ENCODE measurements at regions not wholly inside any gene's neighbourhood (a gene's known extent, or its start where the extent isn't known, plus 50 kb on each side); places are given as distances from the start of the nearest gene placed in this dataset.

- TF ChIP-seq, protein P1, sequence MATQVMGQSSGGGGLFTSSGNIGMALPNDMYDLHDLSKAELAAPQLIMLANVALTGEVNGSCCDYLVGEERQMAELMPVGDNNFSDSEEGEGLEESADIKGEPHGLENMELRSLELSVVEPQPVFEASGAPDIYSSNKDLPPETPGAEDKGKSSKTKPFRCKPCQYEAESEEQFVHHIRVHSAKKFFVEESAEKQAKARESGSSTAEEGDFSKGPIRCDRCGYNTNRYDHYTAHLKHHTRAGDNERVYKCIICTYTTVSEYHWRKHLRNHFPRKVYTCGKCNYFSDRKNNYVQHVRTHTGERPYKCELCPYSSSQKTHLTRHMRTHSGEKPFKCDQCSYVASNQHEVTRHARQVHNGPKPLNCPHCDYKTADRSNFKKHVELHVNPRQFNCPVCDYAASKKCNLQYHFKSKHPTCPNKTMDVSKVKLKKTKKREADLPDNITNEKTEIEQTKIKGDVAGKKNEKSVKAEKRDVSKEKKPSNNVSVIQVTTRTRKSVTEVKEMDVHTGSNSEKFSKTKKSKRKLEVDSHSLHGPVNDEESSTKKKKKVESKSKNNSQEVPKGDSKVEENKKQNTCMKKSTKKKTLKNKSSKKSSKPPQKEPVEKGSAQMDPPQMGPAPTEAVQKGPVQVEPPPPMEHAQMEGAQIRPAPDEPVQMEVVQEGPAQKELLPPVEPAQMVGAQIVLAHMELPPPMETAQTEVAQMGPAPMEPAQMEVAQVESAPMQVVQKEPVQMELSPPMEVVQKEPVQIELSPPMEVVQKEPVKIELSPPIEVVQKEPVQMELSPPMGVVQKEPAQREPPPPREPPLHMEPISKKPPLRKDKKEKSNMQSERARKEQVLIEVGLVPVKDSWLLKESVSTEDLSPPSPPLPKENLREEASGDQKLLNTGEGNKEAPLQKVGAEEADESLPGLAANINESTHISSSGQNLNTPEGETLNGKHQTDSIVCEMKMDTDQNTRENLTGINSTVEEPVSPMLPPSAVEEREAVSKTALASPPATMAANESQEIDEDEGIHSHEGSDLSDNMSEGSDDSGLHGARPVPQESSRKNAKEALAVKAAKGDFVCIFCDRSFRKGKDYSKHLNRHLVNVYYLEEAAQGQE (IDR thresholded peaks at IDR 0.05; ENCODE audit: insufficient read depth in 1 of 2, low read depth in 2 of 2, low read length in 2 of 2), result no peak
- TF ChIP-seq TAF1 (IDR thresholded peaks at IDR 0.05; ENCODE audit: borderline replicate concordance, insufficient read depth, low read length), result no peak
- no peak for TF ChIP-seq SIN3A (IDR thresholded peaks at IDR 0.05; ENCODE audit: borderline replicate concordance, insufficient read depth, low read length)
- no peak for TF ChIP-seq FOXP2 (optimal IDR thresholded peaks at IDR 0.05; ENCODE audit: borderline replicate concordance, extremely low read depth, extremely low read length, insufficient read depth)
- no peak for TF ChIP-seq POLR2AphosphoS5 (IDR thresholded peaks at IDR 0.05; ENCODE audit: low read depth, low read length)
Observed at GRCh38 chr11:90630176-90630575, 407.3 kb upstream of the CHORDC1 start.

GRCh38 chr11:90629229-90629806 lies 406.5 kb upstream of the CHORDC1 start:
- TF ChIP-seq TAF1 (IDR thresholded peaks at IDR 0.05; ENCODE audit: borderline replicate concordance, insufficient read depth, low read length), result no peak
- TF ChIP-seq SIN3A (IDR thresholded peaks at IDR 0.05; ENCODE audit: borderline replicate concordance, insufficient read depth, low read length), result no peak
- no peak for TF ChIP-seq POLR2AphosphoS5 (IDR thresholded peaks at IDR 0.05; ENCODE audit: low read depth, low read length)
- TF ChIP-seq, protein P1 (IDR thresholded peaks at IDR 0.05; ENCODE audit: insufficient read depth in 1 of 2, low read depth in 2 of 2, low read length in 2 of 2), result no peak
- TF ChIP-seq FOXP2 (optimal IDR thresholded peaks at IDR 0.05; ENCODE audit: borderline replicate concordance, extremely low read depth, extremely low read length, insufficient read depth), result no peak

DNA sequence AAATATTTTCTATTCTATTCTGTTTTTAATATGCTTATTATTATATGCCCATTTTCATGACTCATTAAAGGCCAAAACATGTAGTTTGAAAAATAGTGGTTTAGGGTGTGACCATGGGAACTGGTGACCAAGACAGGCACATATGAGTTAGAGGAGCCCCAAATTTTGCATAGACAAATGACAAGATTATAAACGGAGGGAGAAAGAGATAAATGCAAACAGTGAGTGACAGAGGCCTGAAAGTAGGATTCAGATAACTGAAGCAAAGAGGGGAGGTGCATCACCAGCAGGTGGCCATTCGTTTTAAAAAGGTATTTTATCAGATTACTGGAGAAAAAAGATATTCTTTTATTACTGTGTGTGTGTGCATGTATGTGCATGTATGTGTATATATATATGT lies 391.5 kb upstream of the CHORDC1 start:
- no peak for TF ChIP-seq POLR2AphosphoS5 (IDR thresholded peaks at IDR 0.05; ENCODE audit: low read depth, low read length)
- TF ChIP-seq, protein P1 (IDR thresholded peaks at IDR 0.05; ENCODE audit: insufficient read depth in 1 of 2, low read depth in 2 of 2, low read length in 2 of 2), result no peak
- no peak for TF ChIP-seq SIN3A (IDR thresholded peaks at IDR 0.05; ENCODE audit: borderline replicate concordance, insufficient read depth, low read length)
- no peak for TF ChIP-seq TAF1 (IDR thresholded peaks at IDR 0.05; ENCODE audit: borderline replicate concordance, insufficient read depth, low read length)
- no peak for TF ChIP-seq FOXP2 (optimal IDR thresholded peaks at IDR 0.05; ENCODE audit: borderline replicate concordance, extremely low read depth, extremely low read length, insufficient read depth)

DNA sequence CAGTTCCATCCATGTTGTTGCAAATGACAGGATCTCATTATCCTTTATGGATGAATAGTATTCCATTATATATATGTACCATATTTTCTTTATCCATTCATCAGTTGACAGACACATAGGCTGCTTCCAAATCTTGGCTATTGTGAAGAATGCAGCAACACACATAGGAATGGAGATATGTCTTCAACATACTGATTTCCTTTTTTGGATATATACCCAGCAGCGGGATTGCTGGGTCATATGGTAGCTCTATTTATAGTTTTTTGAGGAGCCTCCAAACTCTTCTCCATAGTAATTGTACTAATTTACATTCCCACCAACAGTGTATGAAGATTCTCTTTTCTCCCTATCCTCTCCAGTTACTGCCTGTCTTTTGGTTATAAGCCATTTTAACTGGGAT lies 383.9 kb upstream of the CHORDC1 start:
- TF ChIP-seq, protein P1 (IDR thresholded peaks at IDR 0.05; ENCODE audit: insufficient read depth in 1 of 2, low read depth in 2 of 2, low read length in 2 of 2), result no peak
- no peak for TF ChIP-seq POLR2AphosphoS5 (IDR thresholded peaks at IDR 0.05; ENCODE audit: low read depth, low read length)
- TF ChIP-seq TAF1 (IDR thresholded peaks at IDR 0.05; ENCODE audit: borderline replicate concordance, insufficient read depth, low read length), result no peak
- no peak for TF ChIP-seq FOXP2 (optimal IDR thresholded peaks at IDR 0.05; ENCODE audit: borderline replicate concordance, extremely low read depth, extremely low read length, insufficient read depth)
- TF ChIP-seq SIN3A (IDR thresholded peaks at IDR 0.05; ENCODE audit: borderline replicate concordance, insufficient read depth, low read length), result no peak
